GM21447 (cell line): ENCODE measurements at regions not wholly inside any gene's neighbourhood (a gene's known extent, or its start where the extent isn't known, plus 50 kb on each side); places are given as distances from the start of the nearest gene placed in this dataset.

Experiments used
- ATAC-seq: cut with Tn5 transposase; IDR thresholded peaks from one replicate; pipeline ENCODE4 v1.9.1; 2021; ENCODE audit not compliant: unreplicated experiment

- no peak for ATAC-seq
These were observed 487.2 kb downstream of the GALR1 start for GRCh38 chr18:77736842-77737241.

- no peak for ATAC-seq
These were observed 487.8 kb downstream of the GALR1 start for GRCh38 chr18:77737405-77737804.

GRCh38 chr18:77749089-77749488, 499.4 kb downstream of the GALR1 start:
- no peak for ATAC-seq

DNA sequence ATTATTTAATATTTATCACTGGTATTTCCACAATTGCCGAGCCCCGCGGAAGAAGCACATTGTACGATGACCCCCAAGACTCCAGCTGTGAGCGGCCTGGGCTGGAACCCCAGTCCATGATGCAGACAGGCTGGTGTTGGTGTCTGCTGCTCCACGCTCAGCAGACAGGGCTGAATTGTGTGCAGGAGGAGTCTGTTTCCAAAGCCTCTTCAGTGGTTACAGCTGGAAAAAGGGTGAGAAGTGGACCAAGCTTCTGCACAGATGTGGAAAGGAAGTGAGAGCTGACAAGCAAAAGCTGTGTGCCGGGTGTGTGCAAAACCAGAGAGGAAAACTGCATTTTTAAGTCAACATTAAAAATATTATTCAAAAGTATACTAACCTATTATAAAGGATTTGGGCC, 500.4 kb downstream of the GALR1 start:
- no peak for ATAC-seq

DNA sequence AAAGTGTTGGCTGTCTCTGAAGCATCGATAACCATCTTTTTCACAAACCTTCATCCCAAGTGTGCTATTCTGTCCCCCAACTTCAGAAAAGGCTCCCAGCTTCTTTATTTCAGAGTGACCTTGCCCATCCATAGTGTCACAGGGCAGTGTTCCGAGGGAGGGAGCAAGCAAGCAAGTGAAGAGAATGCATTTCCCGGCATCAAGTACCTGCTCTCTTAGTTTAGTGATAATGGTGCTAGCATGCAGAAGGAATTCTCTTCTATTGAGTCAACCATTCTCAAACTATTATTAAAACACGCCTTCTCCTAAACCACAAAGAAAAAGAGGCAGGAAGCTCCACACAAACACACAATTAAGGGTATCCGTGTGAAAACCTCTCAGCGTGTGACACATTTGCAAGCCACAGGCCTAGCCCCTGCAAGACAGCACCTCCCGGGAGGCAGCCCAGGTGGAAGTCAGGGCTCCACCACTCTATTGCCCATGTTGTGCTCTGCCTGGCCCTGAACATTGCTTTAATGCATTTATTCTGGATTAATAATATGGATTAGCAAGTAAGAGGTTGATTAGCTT, 504.9 kb downstream of the GALR1 start:
- no peak for ATAC-seq

DNA sequence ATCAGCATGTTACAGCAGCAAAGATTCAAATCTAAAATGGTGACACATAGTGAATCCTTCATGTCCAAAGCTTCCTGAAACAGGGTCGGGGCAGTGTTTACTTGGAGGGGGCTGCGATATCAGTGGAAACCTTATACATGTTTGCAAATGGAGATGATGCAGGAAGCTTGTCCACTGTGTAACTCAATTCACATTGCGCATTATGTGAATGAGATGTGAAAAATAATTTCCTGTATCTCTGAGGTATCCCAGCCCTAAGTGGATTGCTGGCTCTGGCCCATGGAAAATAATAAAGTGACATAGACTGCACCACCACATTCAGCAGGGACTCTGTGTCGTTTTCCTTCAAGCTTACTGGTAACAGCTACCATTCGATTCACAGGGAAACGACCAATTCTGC, 505.5 kb downstream of the GALR1 start:
- no peak for ATAC-seq

GRCh38 chr18:77761332-77761731, 511.7 kb downstream of the GALR1 start:
- no peak for ATAC-seq

DNA sequence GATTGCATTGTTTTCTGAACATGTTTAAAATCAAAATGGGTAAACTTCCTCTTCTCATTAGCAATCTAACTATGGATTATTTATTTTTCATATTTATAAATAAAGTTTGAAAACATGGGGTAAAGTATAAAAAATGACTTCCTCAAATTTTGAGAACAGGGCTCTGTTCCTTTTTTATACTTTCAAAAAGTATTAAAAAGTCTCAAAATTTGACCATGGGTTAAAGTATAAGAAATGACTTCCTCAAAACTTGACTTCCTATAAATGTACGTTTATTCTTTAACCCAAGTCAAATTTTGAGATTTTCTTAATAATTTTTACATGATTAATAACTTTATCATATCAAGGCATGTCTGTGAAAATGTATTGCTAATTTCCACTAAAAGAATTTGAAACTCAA, 512.4 kb downstream of the GALR1 start:
- no peak for ATAC-seq

DNA sequence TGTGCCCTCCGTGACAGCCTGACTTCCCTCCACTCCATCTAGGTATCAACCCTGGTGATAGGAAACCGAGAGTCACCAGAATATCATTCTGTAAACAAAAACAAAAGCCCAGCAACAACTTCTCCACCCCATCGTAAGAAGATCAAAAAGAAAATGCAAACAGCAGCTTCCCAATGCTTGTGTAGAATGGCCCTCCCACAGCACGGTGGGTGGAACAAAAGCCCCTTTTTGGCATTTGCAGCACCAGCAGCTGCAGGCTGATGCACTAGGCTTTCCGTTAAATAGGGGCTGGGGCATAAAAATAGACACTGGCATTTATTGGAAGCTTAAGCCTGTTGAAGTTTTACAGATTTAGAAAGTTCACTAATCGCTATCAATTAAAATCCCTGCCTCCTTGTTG, 513.0 kb downstream of the GALR1 start:
- no peak for ATAC-seq

GRCh38 chr18:77763530-77764145, 514.0 kb downstream of the GALR1 start:
- no peak for ATAC-seq

DNA sequence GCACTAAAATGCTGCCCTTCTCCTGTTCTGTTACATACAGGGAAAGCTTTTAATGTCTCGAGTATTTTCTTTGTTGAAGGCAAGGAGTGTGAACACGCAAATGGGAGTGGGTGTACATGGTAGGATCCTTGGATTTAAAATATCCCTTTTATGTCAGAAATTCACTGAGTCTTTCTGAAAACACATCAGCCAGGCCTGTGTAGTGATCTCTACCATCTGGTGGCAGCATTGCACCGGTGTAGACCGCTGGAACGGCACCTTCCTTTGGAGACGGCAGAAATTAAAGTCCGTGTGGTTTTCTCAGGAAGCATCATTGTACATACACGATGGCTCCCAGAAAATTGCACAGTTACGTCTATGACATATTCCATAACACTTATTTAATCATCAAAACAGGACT, 515.8 kb downstream of the GALR1 start:
- ATAC-seq: no peak

DNA sequence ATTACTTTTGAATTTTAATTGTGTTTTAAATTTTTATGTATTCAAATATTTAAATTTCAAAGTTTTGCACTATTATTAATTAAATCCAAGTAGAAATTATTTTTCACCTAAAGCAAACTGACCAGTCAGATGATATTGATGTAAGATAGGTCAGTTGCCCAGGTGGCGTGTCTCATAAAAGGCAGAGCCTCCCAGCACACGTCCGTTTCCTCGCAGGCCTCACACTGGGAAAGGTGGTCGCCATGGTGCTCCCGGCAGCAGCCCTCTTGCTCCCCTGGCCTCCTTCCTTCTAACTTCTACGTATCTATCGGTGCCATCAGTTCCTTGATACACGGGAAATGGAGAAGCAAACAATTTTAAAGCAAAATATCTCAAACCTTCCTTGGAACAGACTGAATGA, 516.8 kb downstream of the GALR1 start:
- ATAC-seq: no peak

- no peak for ATAC-seq
These were observed 522.5 kb downstream of the GALR1 start for GRCh38 chr18:77772177-77772576.

DNA sequence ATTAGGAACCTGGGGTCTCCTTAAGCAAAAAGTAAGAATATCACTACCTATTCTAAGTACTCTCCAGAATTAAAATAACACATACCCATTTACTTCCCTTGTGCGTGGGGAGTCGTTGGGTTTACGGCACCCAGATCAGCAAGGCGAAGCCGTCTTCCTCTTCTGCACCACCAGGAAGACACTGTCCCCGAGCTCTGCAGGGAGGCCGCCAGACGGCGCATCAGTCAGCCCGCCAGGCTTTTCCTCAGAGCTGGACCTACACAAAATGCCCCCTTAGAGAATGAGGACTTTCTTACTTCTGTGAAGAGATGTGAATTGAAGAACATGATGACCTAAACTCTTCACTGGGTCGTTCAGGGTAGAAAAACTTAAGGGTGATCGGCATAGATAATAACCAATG, 526.5 kb downstream of the GALR1 start:
- no peak for ATAC-seq

DNA sequence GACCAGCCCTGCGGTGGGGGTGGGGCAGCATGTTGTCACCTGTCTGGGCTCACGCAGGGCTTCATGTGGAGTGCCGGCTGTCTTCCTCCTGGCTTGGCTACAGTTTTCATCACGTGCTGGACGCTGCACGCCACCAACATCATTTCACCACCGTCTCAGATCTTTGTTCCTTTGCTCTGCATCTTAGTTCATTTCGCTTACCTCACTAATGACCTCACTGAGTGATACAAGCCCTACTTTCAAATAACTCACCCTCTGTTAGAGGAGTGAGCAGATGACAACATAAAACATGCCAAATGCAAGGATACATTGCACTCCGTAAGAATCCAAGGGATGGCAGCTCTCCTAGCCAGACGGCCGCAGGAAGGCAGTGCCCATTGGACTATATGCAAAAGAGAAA, 527.5 kb downstream of the GALR1 start:
- ATAC-seq: no peak

GRCh38 chr18:77784759-77785379, 535.2 kb downstream of the GALR1 start:
- ATAC-seq: no peak

DNA sequence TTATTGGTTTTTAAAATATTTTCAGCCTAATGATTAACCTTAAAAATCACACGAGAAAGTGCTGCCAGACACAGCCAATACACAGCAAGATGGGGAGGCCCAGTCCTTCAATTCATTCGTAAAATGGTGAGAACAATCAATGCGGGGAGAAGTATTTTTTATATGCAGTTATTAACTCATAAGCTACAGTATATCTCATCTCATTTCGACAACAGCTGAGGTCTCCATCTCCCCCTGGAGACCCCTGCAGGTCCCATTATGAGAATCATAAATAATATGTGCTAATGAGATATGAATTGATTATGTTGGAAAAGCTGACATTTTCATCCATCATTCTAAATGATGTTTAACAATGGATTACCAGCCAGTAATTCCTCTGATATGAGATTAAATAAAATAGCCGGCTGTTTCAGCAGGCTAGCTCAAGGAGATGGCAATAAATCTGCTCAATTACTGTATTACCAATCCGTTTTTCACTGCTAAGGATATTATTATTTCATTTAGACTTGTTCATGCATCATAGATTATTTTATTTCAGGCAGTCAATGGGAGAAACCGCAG, 535.8 kb downstream of the GALR1 start:
- ATAC-seq: no peak

GRCh38 chr18:77803024-77803423, 553.4 kb downstream of the GALR1 start:
- no peak for ATAC-seq

DNA sequence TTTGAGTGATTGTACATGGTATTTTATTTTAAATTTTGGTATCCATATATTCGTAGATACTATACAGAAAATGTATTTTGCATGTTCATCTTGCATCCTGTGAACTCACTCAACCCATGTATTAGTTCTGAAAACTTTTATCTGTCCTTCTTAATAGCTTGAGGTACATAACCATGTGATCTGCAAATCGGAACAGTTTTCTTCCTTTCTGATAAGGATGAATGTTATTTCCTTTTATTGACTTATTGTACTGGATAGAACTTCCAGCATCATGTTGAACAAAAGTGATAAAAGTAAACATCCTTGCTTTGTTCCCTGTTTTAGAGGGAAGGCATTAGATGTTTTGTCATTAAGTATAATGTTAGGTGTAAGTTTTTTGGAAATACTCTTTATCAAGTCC, 554.7 kb downstream of the GALR1 start:
- ATAC-seq: no peak

- ATAC-seq: no peak
These were observed 558.0 kb downstream of the GALR1 start for GRCh38 chr18:77807650-77808049.

GRCh38 chr18:77811503-77811902, 561.9 kb downstream of the GALR1 start:
- no peak for ATAC-seq

GRCh38 chr18:77815666-77816338, 566.2 kb downstream of the GALR1 start:
- no peak for ATAC-seq
